H9 (cell line): ENCODE measurements at regions not wholly inside any gene's neighbourhood (a gene's known extent, or its start where the extent isn't known, plus 50 kb on each side); places are given as distances from the start of the nearest gene placed in this dataset.

Experiments used
- DNase-seq: peaks from one replicate; pipeline ENCODE4 v3.0.0-alpha.2; 2017
- H2AFZ ChIP-seq: one replicate; pipeline ENCODE4 v1.6.1; 2013; ENCODE audit warnings: mild to moderate bottlenecking, low read length, control low read depth, moderate library complexity
- H2AK5ac ChIP-seq: 2 replicates; pipeline ENCODE4 v1.6.1; 2013; ENCODE audit warnings: low read length, control low read depth, mixed read lengths; ENCODE audit not compliant: insufficient read length
- H2BK120ac ChIP-seq: one replicate; pipeline ENCODE4 v1.6.1; 2013; ENCODE audit warnings: low read depth, mild to moderate bottlenecking, low read length, control low read depth, inconsistent platforms; ENCODE audit not compliant: poor library complexity, severe bottlenecking
- H2BK12ac ChIP-seq: 2 replicates; pipeline ENCODE4 v1.6.1; 2013; ENCODE audit warnings: low read length, control low read depth, mixed read lengths, low read depth; ENCODE audit not compliant: insufficient read length
- H2BK15ac ChIP-seq: 2 replicates; pipeline ENCODE4 v1.6.1; 2013; ENCODE audit warnings: low read depth, low read length, control low read depth
- H2BK20ac ChIP-seq: one replicate; pipeline ENCODE4 v1.6.1; 2013; ENCODE audit warnings: low read depth, mild to moderate bottlenecking, low read length, control low read depth, inconsistent platforms; ENCODE audit not compliant: poor library complexity, severe bottlenecking
- H2BK5ac ChIP-seq: 2 replicates; pipeline ENCODE4 v1.6.1; 2013; ENCODE audit warnings: low read length, control low read depth, mixed read lengths; ENCODE audit not compliant: insufficient read length
- H3K14ac ChIP-seq: 2 replicates; pipeline ENCODE4 v1.6.1; 2013; ENCODE audit warnings: low read length, control low read depth; ENCODE audit not compliant: insufficient read depth
- H3K18ac ChIP-seq: 2 replicates; pipeline ENCODE4 v1.6.1; 2013; ENCODE audit warnings: low read depth, mild to moderate bottlenecking, mixed read lengths, low read length, control low read depth; ENCODE audit not compliant: insufficient read length
- H3K23ac ChIP-seq: 2 replicates; pipeline ENCODE4 v1.6.1; 2013; ENCODE audit warnings: low read length, control low read depth, mixed read lengths, low read depth; ENCODE audit not compliant: insufficient read length
- H3K23me2 ChIP-seq: 2 replicates; pipeline ENCODE4 v1.6.1; 2013; ENCODE audit warnings: low read depth, mild to moderate bottlenecking, mixed read lengths, low read length, control low read depth; ENCODE audit not compliant: insufficient read length, poor library complexity, severe bottlenecking
- H3K27ac ChIP-seq: 2 replicates; pipeline ENCODE4 v1.5.1; 2013; ENCODE audit warnings: low read length, control low read depth, mixed read lengths, low read depth; ENCODE audit not compliant: insufficient read length
- H3K27me3 ChIP-seq: 2 replicates; pipeline ENCODE4 v1.6.1; 2013; ENCODE audit warnings: low read length, control low read depth, inconsistent platforms; ENCODE audit not compliant: insufficient read depth
- H3K4ac ChIP-seq: 2 replicates; pipeline ENCODE4 v1.6.1; 2013; ENCODE audit warnings: low read depth, mild to moderate bottlenecking, control low read depth, inconsistent platforms, low read length, moderate library complexity
- H3K4me1 ChIP-seq: 2 replicates; pipeline ENCODE4 v1.6.1; 2013; ENCODE audit warnings: low read length, control low read depth, inconsistent platforms; ENCODE audit not compliant: insufficient read depth
- H3K4me2 ChIP-seq: 2 replicates; pipeline ENCODE4 v1.6.1; 2013; ENCODE audit warnings: low read length, control low read depth, mixed read lengths; ENCODE audit not compliant: insufficient read length, insufficient read depth
- H3K56ac ChIP-seq: 2 replicates; pipeline ENCODE4 v1.6.1; 2013; ENCODE audit warnings: low read depth, mild to moderate bottlenecking, mixed read lengths, low read length, control low read depth; ENCODE audit not compliant: insufficient read length
- H3K79me1 ChIP-seq: 2 replicates; pipeline ENCODE4 v1.6.1; 2013; ENCODE audit warnings: low read depth, mild to moderate bottlenecking, moderate library complexity, low read length, control low read depth, inconsistent platforms; ENCODE audit not compliant: insufficient read depth, poor library complexity, severe bottlenecking
- H3K79me2 ChIP-seq: 2 replicates; pipeline ENCODE4 v1.6.1; 2013; ENCODE audit warnings: low read length, control low read depth, inconsistent platforms; ENCODE audit not compliant: insufficient read depth
- H3K9ac ChIP-seq: 2 replicates; pipeline ENCODE4 v1.6.1; 2013; ENCODE audit warnings: low read length, control low read depth, mixed read lengths; ENCODE audit not compliant: insufficient read length; ENCODE audit errors: extremely low read depth
- H3K9me3 ChIP-seq: one replicate; pipeline ENCODE4 v1.6.1; 2013; ENCODE audit warnings: low read depth, low read length, inconsistent platforms; ENCODE audit not compliant: control insufficient read depth
- H3T11ph ChIP-seq: one replicate; pipeline ENCODE4 v1.6.1; 2013; ENCODE audit warnings: mild to moderate bottlenecking, low read length, control low read depth, inconsistent platforms
- H4K20me1 ChIP-seq: one replicate; pipeline ENCODE4 v1.6.1; 2013; ENCODE audit not compliant: control insufficient read depth, insufficient read length, insufficient read depth
- H4K5ac ChIP-seq: 2 replicates; pipeline ENCODE4 v1.6.1; 2013; ENCODE audit warnings: low read depth, mild to moderate bottlenecking, mixed read lengths, low read length, control low read depth; ENCODE audit not compliant: insufficient read length
- H4K8ac ChIP-seq: replicated peaks from 2 replicates; pipeline ENCODE4 v1.6.1; 2013; ENCODE audit warnings: low read length, control low read depth, mixed read lengths, low read depth; ENCODE audit not compliant: insufficient read length
- H4K91ac ChIP-seq: 2 replicates; pipeline ENCODE4 v1.6.1; 2013; ENCODE audit warnings: low read depth, mild to moderate bottlenecking, moderate library complexity, mixed read lengths, low read length, control low read depth; ENCODE audit not compliant: insufficient read length
- H3K27ac Mint-ChIP-seq, 3 experiments: 2 replicates in 2 of 3; 3 replicates in 1 of 3; pipeline ENCODE4 v1.8.0; 2020 to 2021; ENCODE audit warnings: mixed read lengths in 3 of 3, mild to moderate bottlenecking in 1 of 3, moderate library complexity in 1 of 3
- H3K27me3 Mint-ChIP-seq: 2 replicates; pipeline ENCODE4 v1.8.0; 2021; ENCODE audit warnings: low read depth, mild to moderate bottlenecking, moderate library complexity, mixed read lengths
- H3K36me3 Mint-ChIP-seq, 3 experiments: 2 replicates in 2 of 3; 3 replicates in 1 of 3; pipeline ENCODE4 v1.8.0; 2020 to 2021; ENCODE audit warnings: low read depth in 3 of 3, mixed read lengths in 3 of 3; ENCODE audit not compliant: insufficient read depth in 1 of 3
- H3K4me1 Mint-ChIP-seq, 2 experiments: 2 replicates each; pipeline ENCODE4 v1.8.0; 2020; ENCODE audit warnings: mixed read lengths in 2 of 2
- H3K4me3 Mint-ChIP-seq, 2 experiments: 2 replicates in 1 of 2; 3 replicates in 1 of 2; pipeline ENCODE4 v1.8.0; 2020 to 2021; ENCODE audit warnings: mild to moderate bottlenecking in 2 of 2, mixed read lengths in 2 of 2, moderate library complexity in 1 of 2
- H3K9me3 Mint-ChIP-seq, 2 experiments: 2 replicates in 1 of 2; 3 replicates in 1 of 2; pipeline ENCODE4 v1.8.0; 2020; ENCODE audit warnings: mild to moderate bottlenecking in 2 of 2, mixed read lengths in 2 of 2, moderate library complexity in 1 of 2
- WGBS: extraction: QIAGEN DNeasy Blood & Tissue Kit; methylation state at CpG from one replicate; pipeline ENCODE4 v1.1.7; 2013; ENCODE audit warnings: missing lambda C conversion rate, low lambda C conversion rate, mixed read lengths; ENCODE audit not compliant: insufficient read length; ENCODE audit errors: extremely low coverage; 5-methylcytosine and 5-hydroxymethylcytosine counted together
- TF ChIP-seq, protein P1 (sequence below): fragments of 200-600 bp; sonication (generic); conservative IDR thresholded peaks from 3 replicates; pipeline ENCODE4 v1.8.0; 2021; ENCODE audit warnings: antibody characterized with exemption, mild to moderate bottlenecking

DNA sequence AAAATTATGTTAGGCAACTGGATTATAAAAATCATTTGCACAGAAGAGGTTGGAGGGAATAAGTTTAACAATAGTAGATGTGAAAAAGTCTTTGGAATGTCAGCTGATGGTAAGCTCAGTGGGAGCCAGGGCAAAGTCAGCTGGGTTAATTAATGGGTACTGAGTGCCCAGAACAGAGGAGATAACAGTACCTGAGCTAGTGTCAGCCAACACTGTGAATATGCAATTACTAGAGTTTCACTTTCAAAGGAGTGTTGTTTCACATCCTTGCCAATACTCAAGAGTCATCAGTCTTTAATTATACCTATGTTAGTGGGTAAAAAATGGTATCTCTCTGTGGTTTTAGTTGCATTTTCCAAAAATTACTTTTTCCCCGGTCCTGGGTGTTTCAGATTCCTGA lies 135.1 kb downstream of the KIF4B start:
- no peaks in the 10 kb centered on the region; a peak in 1 of 7 replicates for H3K36me3 Mint-ChIP-seq
- H3K4me3 Mint-ChIP-seq: no peak overlapping the region
- no peak overlapping the region for H3K27ac Mint-ChIP-seq
- H3K9ac ChIP-seq: no peak overlapping the region
- H4K20me1 ChIP-seq: no peaks in the 10 kb centered on the region
- no peak overlapping the region for H3K4ac ChIP-seq
- H3K27ac ChIP-seq: no peak overlapping the region
- H3K9me3 ChIP-seq: no peaks in the 10 kb centered on the region
- no peak overlapping the region for H3T11ph ChIP-seq
- no peak overlapping the region for H3K23ac ChIP-seq
- H2BK5ac ChIP-seq: no peak overlapping the region
- no peaks in the 10 kb centered on the region for H3K9me3 Mint-ChIP-seq
- no peak overlapping the region for H3K4me2 ChIP-seq
- H4K5ac ChIP-seq: no peak overlapping the region
- no peak overlapping the region for H2BK20ac ChIP-seq
- H3K79me2 ChIP-seq: no peaks in the 10 kb centered on the region
- no peak overlapping the region for H4K91ac ChIP-seq
- H2AK5ac ChIP-seq: no peak overlapping the region
- no peak overlapping the region for H3K18ac ChIP-seq
- no peak overlapping the region for H4K8ac ChIP-seq
- no peak overlapping the region for H3K14ac ChIP-seq
- H3K4me1 ChIP-seq: no peaks in the 10 kb centered on the region
- H2AFZ ChIP-seq: no peak overlapping the region
- no peaks in the 10 kb centered on the region for H3K79me1 ChIP-seq
- H3K56ac ChIP-seq: no peak overlapping the region
- no peak overlapping the region for H2BK15ac ChIP-seq
- H3K27me3 ChIP-seq: no peaks in the 10 kb centered on the region
- no peak for DNase-seq
- H2BK120ac ChIP-seq: no peak overlapping the region
- H3K27me3 Mint-ChIP-seq: no peaks in the 10 kb centered on the region
- H3K23me2 ChIP-seq: no peaks in the 10 kb centered on the region
- TF ChIP-seq, protein P1, sequence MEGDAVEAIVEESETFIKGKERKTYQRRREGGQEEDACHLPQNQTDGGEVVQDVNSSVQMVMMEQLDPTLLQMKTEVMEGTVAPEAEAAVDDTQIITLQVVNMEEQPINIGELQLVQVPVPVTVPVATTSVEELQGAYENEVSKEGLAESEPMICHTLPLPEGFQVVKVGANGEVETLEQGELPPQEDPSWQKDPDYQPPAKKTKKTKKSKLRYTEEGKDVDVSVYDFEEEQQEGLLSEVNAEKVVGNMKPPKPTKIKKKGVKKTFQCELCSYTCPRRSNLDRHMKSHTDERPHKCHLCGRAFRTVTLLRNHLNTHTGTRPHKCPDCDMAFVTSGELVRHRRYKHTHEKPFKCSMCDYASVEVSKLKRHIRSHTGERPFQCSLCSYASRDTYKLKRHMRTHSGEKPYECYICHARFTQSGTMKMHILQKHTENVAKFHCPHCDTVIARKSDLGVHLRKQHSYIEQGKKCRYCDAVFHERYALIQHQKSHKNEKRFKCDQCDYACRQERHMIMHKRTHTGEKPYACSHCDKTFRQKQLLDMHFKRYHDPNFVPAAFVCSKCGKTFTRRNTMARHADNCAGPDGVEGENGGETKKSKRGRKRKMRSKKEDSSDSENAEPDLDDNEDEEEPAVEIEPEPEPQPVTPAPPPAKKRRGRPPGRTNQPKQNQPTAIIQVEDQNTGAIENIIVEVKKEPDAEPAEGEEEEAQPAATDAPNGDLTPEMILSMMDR: no peak
- H2BK12ac ChIP-seq: no peak overlapping the region
- H3K4me1 Mint-ChIP-seq: peaks cover 10 to 13% of the 10 kb centered on the region in 2 experiments
- no CpG with 5 or more reads among the region's 1 CpG for WGBS
